ENCODE measurements at regions not wholly inside any gene's neighbourhood (a gene's known extent, or its start where the extent isn't known, plus 50 kb on each side); places are given as distances from the start of the nearest gene placed in this dataset.

- TF ChIP-seq EZH2phosphoT487 (IDR thresholded peaks at IDR 0.05; ENCODE audit: insufficient read depth, low read depth) (no peak), EZH2 (IDR thresholded peaks at IDR 0.05; ENCODE audit: insufficient read depth, poor library complexity, severe bottlenecking) (no peak)
- Histone ChIP-seq H3K9me3 (ENCODE audit: low read depth) (no peaks in the 10 kb centered on the region), H3K9me2 (ENCODE audit: insufficient read depth) (no peaks in the 10 kb centered on the region), H3F3A (ENCODE audit: insufficient read depth) (no peaks in the 10 kb centered on the region), H3K4me2 (ENCODE audit: unreplicated experiment) (no peak overlapping the region), H3K4me3 (no peak overlapping the region), H3K79me2 (ENCODE audit: insufficient read depth) (no peaks in the 10 kb centered on the region), H2AFZ (no peak overlapping the region), H3K27ac (no peak overlapping the region), H3K36me3 (ENCODE audit: low read depth) (no peaks in the 10 kb centered on the region), H3K9ac (no peak overlapping the region), H3K4me1 (ENCODE audit: insufficient read depth) (no peaks in the 10 kb centered on the region), H4K20me1 (ENCODE audit: insufficient read depth) (no peaks in the 10 kb centered on the region), H3K27me3 (replicated peaks; ENCODE audit: insufficient read depth) (peaks cover 7% of the 10 kb centered on the region; the same call in 1 of the 2 replicates)
- DNase-seq: no peak
- in situ Hi-C loops (cut with MboI): no loop called here
- WGBS, 2 experiments (ENCODE audit: low coverage in 1 of 2, low lambda C conversion rate in 2 of 2, missing lambda C conversion rate in 2 of 2): 32 to 43% methylated on average over 3 of the region's 3 CpGs
Observed at GRCh38 chr2:60627412-60627811, 74.0 kb upstream of the BCL11A start.

DNA sequence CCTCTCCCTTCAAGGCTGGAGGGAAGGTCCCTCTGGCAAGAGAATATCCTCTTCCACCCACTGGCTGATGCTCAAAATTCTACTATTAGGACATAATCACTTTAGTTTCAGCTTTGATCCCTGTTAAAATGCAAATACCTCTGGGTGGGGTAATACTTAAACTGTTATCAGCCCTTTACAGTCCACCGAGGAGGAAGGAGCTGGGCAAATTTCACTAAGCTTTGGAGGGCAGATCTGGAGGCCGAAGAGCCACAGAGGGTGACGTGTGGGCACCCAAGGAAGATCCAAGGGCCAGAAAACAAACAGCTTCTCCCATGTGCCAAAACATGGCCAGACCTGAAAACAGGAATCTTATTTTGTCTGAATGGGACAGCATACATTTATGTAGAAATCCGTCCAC lies 74.6 kb upstream of the BCL11A start:
- Histone ChIP-seq H3K9me3 (ENCODE audit: low read depth) (no peaks in the 10 kb centered on the region), H3K27ac (no peak overlapping the region), H3K4me2 (ENCODE audit: unreplicated experiment) (no peak overlapping the region), H4K20me1 (ENCODE audit: insufficient read depth) (no peaks in the 10 kb centered on the region), H3K9me2 (ENCODE audit: insufficient read depth) (no peaks in the 10 kb centered on the region), H2AFZ (no peak overlapping the region), H3F3A (ENCODE audit: insufficient read depth) (no peaks in the 10 kb centered on the region), H3K79me2 (ENCODE audit: insufficient read depth) (no peaks in the 10 kb centered on the region), H3K36me3 (ENCODE audit: low read depth) (no peaks in the 10 kb centered on the region), H3K4me3 (no peak overlapping the region), H3K4me1 (ENCODE audit: insufficient read depth) (no peaks in the 10 kb centered on the region), H3K9ac (no peak overlapping the region), H3K27me3 (replicated peaks; ENCODE audit: insufficient read depth) (peaks cover 7% of the 10 kb centered on the region; the same call in 1 of the 2 replicates)
- no peak for DNase-seq
- 33 to 37% methylated on average over 4 of the region's 4 CpGs for WGBS, 2 experiments (ENCODE audit: low coverage in 1 of 2, low lambda C conversion rate in 2 of 2, missing lambda C conversion rate in 2 of 2)
- in situ Hi-C loops (cut with MboI): no loop called here
- TF ChIP-seq EZH2phosphoT487 (IDR thresholded peaks at IDR 0.05; ENCODE audit: insufficient read depth, low read depth) (no peak), EZH2 (IDR thresholded peaks at IDR 0.05; ENCODE audit: insufficient read depth, poor library complexity, severe bottlenecking) (no peak)

DNA sequence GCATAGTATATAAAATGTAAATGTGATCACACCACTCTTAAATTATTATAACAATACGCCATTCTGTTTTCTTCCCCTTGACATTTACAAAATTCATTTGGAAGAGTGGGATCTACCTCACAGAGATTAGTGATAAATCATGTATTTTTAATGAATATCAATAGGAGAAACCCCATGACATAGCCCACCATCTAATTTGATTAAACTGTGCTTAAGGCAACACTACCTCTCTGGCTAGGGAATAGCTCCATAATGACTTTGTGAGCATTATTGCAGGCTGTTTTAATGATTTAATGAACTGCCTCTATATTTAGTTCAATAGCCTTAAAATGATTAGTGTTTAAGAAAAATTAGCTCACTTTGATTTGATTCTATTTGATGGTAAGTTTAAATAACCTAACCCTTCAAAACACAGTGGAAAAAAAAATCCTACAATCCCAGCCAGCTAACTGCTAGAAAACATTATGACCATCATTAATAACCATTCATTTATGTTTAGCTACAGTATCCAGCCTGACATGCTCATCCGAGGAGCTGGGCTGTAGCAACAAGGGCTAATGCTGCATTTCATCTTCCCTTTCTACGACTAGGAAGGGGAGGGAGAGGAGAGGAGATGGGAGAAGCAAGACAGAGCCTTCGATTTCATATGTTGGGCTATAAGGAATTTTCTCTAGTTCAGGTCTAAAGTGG lies 75.3 kb upstream of the BCL11A start:
- TF ChIP-seq EZH2phosphoT487 (IDR thresholded peaks at IDR 0.05; ENCODE audit: insufficient read depth, low read depth): no peak
- TF ChIP-seq EZH2 (IDR thresholded peaks at IDR 0.05; ENCODE audit: insufficient read depth, poor library complexity, severe bottlenecking): no peak
- H3F3A ChIP-seq (ENCODE audit: insufficient read depth): no peaks in the 10 kb centered on the region

DNA sequence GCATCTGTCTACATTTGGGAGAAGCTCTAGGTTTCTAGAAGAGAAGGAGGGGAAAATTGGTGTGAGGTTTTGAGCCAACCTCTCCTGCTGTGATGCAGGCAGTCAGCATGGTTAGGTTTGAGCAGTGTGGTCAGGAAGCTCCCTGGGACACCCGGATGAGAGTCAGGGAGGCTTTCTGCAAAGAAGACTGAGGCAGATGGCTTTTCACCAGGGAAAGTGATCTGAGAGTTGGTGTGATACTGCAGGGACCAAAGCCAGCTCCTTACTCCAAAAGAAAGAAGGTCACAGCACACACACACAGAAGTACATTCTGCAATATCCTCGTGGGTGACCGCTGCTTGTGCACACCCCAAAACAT lies 75.8 kb upstream of the BCL11A start:
- no peak overlapping the region for H3K27ac ChIP-seq
- no peaks in the 10 kb centered on the region for H3K4me1 ChIP-seq (ENCODE audit: insufficient read depth)
- no peaks in the 10 kb centered on the region for H3K36me3 ChIP-seq (ENCODE audit: low read depth)
- H3K4me3 ChIP-seq: no peak overlapping the region
- H3K4me2 ChIP-seq (ENCODE audit: unreplicated experiment): no peak overlapping the region
- in situ Hi-C loops (cut with MboI): no loop called here
- no peaks in the 10 kb centered on the region for H3F3A ChIP-seq (ENCODE audit: insufficient read depth)
- no peaks in the 10 kb centered on the region for H3K9me3 ChIP-seq (ENCODE audit: low read depth)
- WGBS, 2 experiments (ENCODE audit: low coverage in 1 of 2, low lambda C conversion rate in 2 of 2, missing lambda C conversion rate in 2 of 2): 34 to 35% methylated on average over 3 of the region's 3 CpGs
- TF ChIP-seq EZH2 (IDR thresholded peaks at IDR 0.05; ENCODE audit: insufficient read depth, poor library complexity, severe bottlenecking) (no peak), EZH2phosphoT487 (IDR thresholded peaks at IDR 0.05; ENCODE audit: insufficient read depth, low read depth) (no peak)
- no peak overlapping the region for H2AFZ ChIP-seq
- DNase-seq: no peak
- no peaks in the 10 kb centered on the region for H3K9me2 ChIP-seq (ENCODE audit: insufficient read depth)
- H3K79me2 ChIP-seq (ENCODE audit: insufficient read depth): no peaks in the 10 kb centered on the region
- no peak overlapping the region for H3K9ac ChIP-seq
- H4K20me1 ChIP-seq (ENCODE audit: insufficient read depth): no peaks in the 10 kb centered on the region
- peaks cover 7% of the 10 kb centered on the region; the same call in 1 of the 2 replicates for H3K27me3 ChIP-seq (replicated peaks; ENCODE audit: insufficient read depth)

More for the DNA sequence above, 75.3 kb upstream of the BCL11A start:
- Histone ChIP-seq H3K4me2 (ENCODE audit: unreplicated experiment) (no peak overlapping the region), H3K27me3 (replicated peaks; ENCODE audit: insufficient read depth) (peaks cover 7% of the 10 kb centered on the region; the same call in 1 of the 2 replicates), H3K79me2 (ENCODE audit: insufficient read depth) (no peaks in the 10 kb centered on the region), H3K36me3 (ENCODE audit: low read depth) (no peaks in the 10 kb centered on the region), H3K9me3 (ENCODE audit: low read depth) (no peaks in the 10 kb centered on the region), H4K20me1 (ENCODE audit: insufficient read depth) (no peaks in the 10 kb centered on the region), H3K9me2 (ENCODE audit: insufficient read depth) (no peaks in the 10 kb centered on the region), H3K27ac (no peak overlapping the region), H3K4me3 (no peak overlapping the region), H3K9ac (no peak overlapping the region), H3K4me1 (ENCODE audit: insufficient read depth) (no peaks in the 10 kb centered on the region), H2AFZ (no peak overlapping the region)
- 24 to 26% methylated on average over 4 of the region's 4 CpGs for WGBS, 2 experiments (ENCODE audit: low coverage in 1 of 2, low lambda C conversion rate in 2 of 2, missing lambda C conversion rate in 2 of 2)
- in situ Hi-C loops (cut with MboI): no loop called here
- DNase-seq: no peak
